ENCODE measurements at regions not wholly inside any gene's neighbourhood (a gene's known extent, or its start where the extent isn't known, plus 50 kb on each side); places are given as distances from the start of the nearest gene placed in this dataset.

GRCh38 chr12:126767334-126767733 is 1499.6 kb upstream of the TMEM132C start:
- TF ChIP-seq POLR2A (IDR thresholded peaks at IDR 0.05) (no peak), CTCF (IDR thresholded peaks at IDR 0.05) (no peak)
